ENCODE measurements at regions not wholly inside any gene's neighbourhood (a gene's known extent, or its start where the extent isn't known, plus 50 kb on each side); places are given as distances from the start of the nearest gene placed in this dataset.

GRCh38 chr6:141956868-141957267 lies 175.9 kb upstream of the GJE1 start:
- no TSS peak for BruUV-seq (replicated peaks)
- Mint-ChIP-seq H3K27me3 (ENCODE audit: insufficient read depth, unreplicated experiment) (no peaks in the 10 kb centered on the region), H3K27ac (ENCODE audit: unreplicated experiment) (no peak overlapping the region), H3K9me3 (ENCODE audit: unreplicated experiment) (peaks cover 33% of the 10 kb centered on the region), H3K4me1 (ENCODE audit: low read depth, unreplicated experiment) (no peaks in the 10 kb centered on the region), H3K36me3 (ENCODE audit: insufficient read depth, unreplicated experiment) (no peaks in the 10 kb centered on the region), H3K4me3 (ENCODE audit: unreplicated experiment) (no peak overlapping the region)
- DNase-seq: no peak
- ChIA-PET CTCF (no interaction called here), POLR2A (no interaction called here)
- no peaks in the 10 kb centered on the region for H3K36me3 ChIP-seq (ENCODE audit: control insufficient read depth, insufficient read depth, low read length)
- no peak for TF ChIP-seq CTCF (IDR thresholded peaks at IDR 0.05; ENCODE audit: insufficient read depth in 1 of 2, low read depth in 1 of 2, low read length in 1 of 2, severe bottlenecking in 1 of 2, unreplicated experiment in 1 of 2)
- H3K9me3 ChIP-seq: peaks cover 5% of the 10 kb centered on the region; the same call in 1 of the 2 replicates
- intact Hi-C loops (cut with micrococcal nuclease; ENCODE audit: unreplicated experiment): no loop called here
- no peaks in the 10 kb centered on the region for H3K4me1 ChIP-seq
- H3K4me3 ChIP-seq (ENCODE audit: low read depth, low read length): no peak overlapping the region
- H3K27me3 ChIP-seq (replicated peaks; ENCODE audit: control insufficient read depth, insufficient read depth, low read length): no peaks in the 10 kb centered on the region

- Histone ChIP-seq H3K4me1 (no peaks in the 10 kb centered on the region), H3K4me3 (ENCODE audit: low read depth, low read length) (no peak overlapping the region), H3K9me3 (peaks cover 5% of the 10 kb centered on the region; the same call in 1 of the 2 replicates), H3K36me3 (ENCODE audit: control insufficient read depth, insufficient read depth, low read length) (no peaks in the 10 kb centered on the region), H3K27me3 (replicated peaks; ENCODE audit: control insufficient read depth, insufficient read depth, low read length) (no peaks in the 10 kb centered on the region)
- ChIA-PET POLR2A (no interaction called here), CTCF (no interaction called here)
- no TSS peak for BruUV-seq (replicated peaks)
- no peaks in the 10 kb centered on the region for H3K36me3 Mint-ChIP-seq (ENCODE audit: insufficient read depth, unreplicated experiment)
- H3K4me1 Mint-ChIP-seq (ENCODE audit: low read depth, unreplicated experiment): no peaks in the 10 kb centered on the region
- no peaks in the 10 kb centered on the region for H3K27me3 Mint-ChIP-seq (ENCODE audit: insufficient read depth, unreplicated experiment)
- no peak overlapping the region for H3K4me3 Mint-ChIP-seq (ENCODE audit: unreplicated experiment)
- DNase-seq: no peak
- intact Hi-C loops (cut with micrococcal nuclease; ENCODE audit: unreplicated experiment): no loop called here
- peaks cover 40% of the 10 kb centered on the region for H3K9me3 Mint-ChIP-seq (ENCODE audit: unreplicated experiment)
- no peak for TF ChIP-seq CTCF (IDR thresholded peaks at IDR 0.05; ENCODE audit: insufficient read depth in 1 of 2, low read depth in 1 of 2, low read length in 1 of 2, severe bottlenecking in 1 of 2, unreplicated experiment in 1 of 2)
- no peak overlapping the region for H3K27ac Mint-ChIP-seq (ENCODE audit: unreplicated experiment)
Measured at GRCh38 chr6:141956046-141956761, 176.5 kb upstream of the GJE1 start.

- POLR2A ChIA-PET: no interaction called here
- CTCF ChIA-PET: no interaction called here
- no peak overlapping the region for H3K4me3 ChIP-seq (ENCODE audit: low read depth, low read length)
- Mint-ChIP-seq H3K9me3 (ENCODE audit: unreplicated experiment) (peaks cover 42% of the 10 kb centered on the region), H3K4me1 (ENCODE audit: low read depth, unreplicated experiment) (no peaks in the 10 kb centered on the region), H3K27me3 (ENCODE audit: insufficient read depth, unreplicated experiment) (peaks cover 2% of the 10 kb centered on the region), H3K4me3 (ENCODE audit: unreplicated experiment) (no peak overlapping the region), H3K36me3 (ENCODE audit: insufficient read depth, unreplicated experiment) (no peaks in the 10 kb centered on the region), H3K27ac (ENCODE audit: unreplicated experiment) (no peak overlapping the region)
- H3K36me3 ChIP-seq (ENCODE audit: control insufficient read depth, insufficient read depth, low read length): no peaks in the 10 kb centered on the region
- TF ChIP-seq CTCF (IDR thresholded peaks at IDR 0.05; ENCODE audit: insufficient read depth in 1 of 2, low read depth in 1 of 2, low read length in 1 of 2, severe bottlenecking in 1 of 2, unreplicated experiment in 1 of 2): no peak
- H3K27me3 ChIP-seq (replicated peaks; ENCODE audit: control insufficient read depth, insufficient read depth, low read length): no peaks in the 10 kb centered on the region
- BruUV-seq (replicated peaks): no TSS peak
- intact Hi-C loops (cut with micrococcal nuclease; ENCODE audit: unreplicated experiment): no loop called here
- H3K4me1 ChIP-seq: no peaks in the 10 kb centered on the region
- H3K9me3 ChIP-seq: peaks cover 5% of the 10 kb centered on the region; the same call in 1 of the 2 replicates
- DNase-seq: no peak
Measured at GRCh38 chr6:141953072-141953471, 179.7 kb upstream of the GJE1 start.
